SK-N-SH (cell line): ENCODE measurements at regions not wholly inside any gene's neighbourhood (a gene's known extent, or its start where the extent isn't known, plus 50 kb on each side); places are given as distances from the start of the nearest gene placed in this dataset.

Source experiments
- ELF1 ChIP-seq: IDR thresholded peaks from 2 replicates; pipeline ENCODE4 v1.4.0; 2012
- EP300 ChIP-seq, 2 experiments: IDR thresholded peaks; 2 replicates each; pipeline versions ENCODE4 v1.4.0 to v1.6.1; 2012; ENCODE audit warnings: borderline replicate concordance in 1 of 2, low read depth in 1 of 2, low read length in 1 of 2
- EZH2phosphoT487 ChIP-seq: fragments of 200-600 bp; sonication (generic); IDR thresholded peaks from 2 replicates; pipeline ENCODE4 v1.6.1; 2017; ENCODE audit warnings: low read depth, mixed run types, mild to moderate bottlenecking, antibody characterized with exemption, moderate library complexity, borderline replicate concordance
- JUND ChIP-seq: IDR thresholded peaks from 2 replicates; pipeline ENCODE4 v1.4.0; 2012
- RAD21 ChIP-seq: IDR thresholded peaks from 2 replicates; pipeline ENCODE4 v1.6.1; 2012; ENCODE audit warnings: mild to moderate bottlenecking, low read length
- RCOR1 ChIP-seq: fragments of 150-350 bp; IDR thresholded peaks from 2 replicates; pipeline ENCODE4 v1.6.1; 2017; ENCODE audit warnings: antibody characterized with exemption, low read length
- SMC3 ChIP-seq: IDR thresholded peaks from 2 replicates; pipeline ENCODE4 v1.6.1; 2012; ENCODE audit warnings: low read depth, low read length, improper control_type of control experiment
- TAF1 ChIP-seq: IDR thresholded peaks from 2 replicates; pipeline ENCODE4 v1.6.1; 2012; ENCODE audit warnings: low read depth, mild to moderate bottlenecking, low read length, moderate library complexity, borderline replicate concordance
- TEAD4 ChIP-seq: IDR thresholded peaks from 2 replicates; pipeline ENCODE4 v1.4.0; 2012; ENCODE audit warnings: mild to moderate bottlenecking, borderline replicate concordance; ENCODE audit not compliant: insufficient read depth
- TF ChIP-seq, protein P1 (sequence below): fragments of 200-600 bp; sonication (generic); IDR thresholded peaks from 2 replicates; pipeline ENCODE4 v1.6.1; 2017; ENCODE audit warnings: antibody characterized with exemption, mild to moderate bottlenecking, moderate library complexity
- TF ChIP-seq, protein P2 (sequence below): IDR thresholded peaks from 2 replicates; pipeline ENCODE4 v1.6.1; 2012; ENCODE audit warnings: mild to moderate bottlenecking, low read depth, low read length, moderate library complexity
- TF ChIP-seq, protein P3 (sequence below): IDR thresholded peaks from 2 replicates; pipeline ENCODE4; 2012
- TF ChIP-seq, protein P4 (sequence below): fragments of 150-350 bp; IDR thresholded peaks from 2 replicates; pipeline ENCODE4 v1.6.1; 2017; ENCODE audit warnings: antibody characterized with exemption, low read length, low read depth, borderline replicate concordance
- TF ChIP-seq, protein P5 (sequence below): IDR thresholded peaks from 2 replicates; pipeline ENCODE4 v1.4.0; 2012; ENCODE audit warnings: low read depth

DNA sequence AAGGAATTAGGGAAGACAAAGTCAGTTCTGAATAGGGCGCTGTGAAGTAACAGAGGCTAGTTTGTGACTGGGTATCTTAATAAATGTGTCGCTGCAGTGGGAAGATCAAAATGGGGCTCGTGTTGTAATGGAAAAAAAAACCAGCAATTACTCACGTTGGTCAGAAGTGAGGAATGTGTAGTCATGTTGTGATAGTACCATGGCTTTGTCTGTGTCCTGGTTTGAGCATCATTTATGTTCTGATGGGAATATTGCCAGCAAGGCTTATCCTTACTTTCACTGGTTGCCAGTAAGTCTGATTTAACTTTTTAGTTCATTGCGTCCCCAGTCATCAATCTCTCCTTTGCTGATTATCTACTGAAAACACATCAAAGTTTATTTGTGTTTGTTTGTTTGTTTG lies 467.6 kb downstream of the NYAP2 start:
- TF ChIP-seq RAD21 (no peak), TEAD4 (no peak), SMC3 (no peak), EZH2phosphoT487 (no peak), RCOR1 (no peak), ELF1 (no peak), TAF1 (no peak), EP300 (IDR thresholded peaks at IDR 0.05; ENCODE audit: borderline replicate concordance in 1 of 2, low read depth in 1 of 2, low read length in 1 of 2) (no peak), JUND (no peak)
- TF ChIP-seq, protein P1, sequence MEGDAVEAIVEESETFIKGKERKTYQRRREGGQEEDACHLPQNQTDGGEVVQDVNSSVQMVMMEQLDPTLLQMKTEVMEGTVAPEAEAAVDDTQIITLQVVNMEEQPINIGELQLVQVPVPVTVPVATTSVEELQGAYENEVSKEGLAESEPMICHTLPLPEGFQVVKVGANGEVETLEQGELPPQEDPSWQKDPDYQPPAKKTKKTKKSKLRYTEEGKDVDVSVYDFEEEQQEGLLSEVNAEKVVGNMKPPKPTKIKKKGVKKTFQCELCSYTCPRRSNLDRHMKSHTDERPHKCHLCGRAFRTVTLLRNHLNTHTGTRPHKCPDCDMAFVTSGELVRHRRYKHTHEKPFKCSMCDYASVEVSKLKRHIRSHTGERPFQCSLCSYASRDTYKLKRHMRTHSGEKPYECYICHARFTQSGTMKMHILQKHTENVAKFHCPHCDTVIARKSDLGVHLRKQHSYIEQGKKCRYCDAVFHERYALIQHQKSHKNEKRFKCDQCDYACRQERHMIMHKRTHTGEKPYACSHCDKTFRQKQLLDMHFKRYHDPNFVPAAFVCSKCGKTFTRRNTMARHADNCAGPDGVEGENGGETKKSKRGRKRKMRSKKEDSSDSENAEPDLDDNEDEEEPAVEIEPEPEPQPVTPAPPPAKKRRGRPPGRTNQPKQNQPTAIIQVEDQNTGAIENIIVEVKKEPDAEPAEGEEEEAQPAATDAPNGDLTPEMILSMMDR, result no peak
- TF ChIP-seq, protein P2, sequence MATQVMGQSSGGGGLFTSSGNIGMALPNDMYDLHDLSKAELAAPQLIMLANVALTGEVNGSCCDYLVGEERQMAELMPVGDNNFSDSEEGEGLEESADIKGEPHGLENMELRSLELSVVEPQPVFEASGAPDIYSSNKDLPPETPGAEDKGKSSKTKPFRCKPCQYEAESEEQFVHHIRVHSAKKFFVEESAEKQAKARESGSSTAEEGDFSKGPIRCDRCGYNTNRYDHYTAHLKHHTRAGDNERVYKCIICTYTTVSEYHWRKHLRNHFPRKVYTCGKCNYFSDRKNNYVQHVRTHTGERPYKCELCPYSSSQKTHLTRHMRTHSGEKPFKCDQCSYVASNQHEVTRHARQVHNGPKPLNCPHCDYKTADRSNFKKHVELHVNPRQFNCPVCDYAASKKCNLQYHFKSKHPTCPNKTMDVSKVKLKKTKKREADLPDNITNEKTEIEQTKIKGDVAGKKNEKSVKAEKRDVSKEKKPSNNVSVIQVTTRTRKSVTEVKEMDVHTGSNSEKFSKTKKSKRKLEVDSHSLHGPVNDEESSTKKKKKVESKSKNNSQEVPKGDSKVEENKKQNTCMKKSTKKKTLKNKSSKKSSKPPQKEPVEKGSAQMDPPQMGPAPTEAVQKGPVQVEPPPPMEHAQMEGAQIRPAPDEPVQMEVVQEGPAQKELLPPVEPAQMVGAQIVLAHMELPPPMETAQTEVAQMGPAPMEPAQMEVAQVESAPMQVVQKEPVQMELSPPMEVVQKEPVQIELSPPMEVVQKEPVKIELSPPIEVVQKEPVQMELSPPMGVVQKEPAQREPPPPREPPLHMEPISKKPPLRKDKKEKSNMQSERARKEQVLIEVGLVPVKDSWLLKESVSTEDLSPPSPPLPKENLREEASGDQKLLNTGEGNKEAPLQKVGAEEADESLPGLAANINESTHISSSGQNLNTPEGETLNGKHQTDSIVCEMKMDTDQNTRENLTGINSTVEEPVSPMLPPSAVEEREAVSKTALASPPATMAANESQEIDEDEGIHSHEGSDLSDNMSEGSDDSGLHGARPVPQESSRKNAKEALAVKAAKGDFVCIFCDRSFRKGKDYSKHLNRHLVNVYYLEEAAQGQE, result no peak
- TF ChIP-seq, protein P3, sequence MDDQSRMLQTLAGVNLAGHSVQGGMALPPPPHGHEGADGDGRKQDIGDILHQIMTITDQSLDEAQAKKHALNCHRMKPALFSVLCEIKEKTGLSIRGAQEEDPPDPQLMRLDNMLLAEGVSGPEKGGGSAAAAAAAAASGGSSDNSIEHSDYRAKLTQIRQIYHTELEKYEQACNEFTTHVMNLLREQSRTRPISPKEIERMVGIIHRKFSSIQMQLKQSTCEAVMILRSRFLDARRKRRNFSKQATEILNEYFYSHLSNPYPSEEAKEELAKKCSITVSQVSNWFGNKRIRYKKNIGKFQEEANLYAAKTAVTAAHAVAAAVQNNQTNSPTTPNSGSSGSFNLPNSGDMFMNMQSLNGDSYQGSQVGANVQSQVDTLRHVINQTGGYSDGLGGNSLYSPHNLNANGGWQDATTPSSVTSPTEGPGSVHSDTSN, result no peak
- TF ChIP-seq, protein P4, sequence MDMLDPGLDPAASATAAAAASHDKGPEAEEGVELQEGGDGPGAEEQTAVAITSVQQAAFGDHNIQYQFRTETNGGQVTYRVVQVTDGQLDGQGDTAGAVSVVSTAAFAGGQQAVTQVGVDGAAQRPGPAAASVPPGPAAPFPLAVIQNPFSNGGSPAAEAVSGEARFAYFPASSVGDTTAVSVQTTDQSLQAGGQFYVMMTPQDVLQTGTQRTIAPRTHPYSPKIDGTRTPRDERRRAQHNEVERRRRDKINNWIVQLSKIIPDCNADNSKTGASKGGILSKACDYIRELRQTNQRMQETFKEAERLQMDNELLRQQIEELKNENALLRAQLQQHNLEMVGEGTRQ, result no peak
- TF ChIP-seq, protein P5, sequence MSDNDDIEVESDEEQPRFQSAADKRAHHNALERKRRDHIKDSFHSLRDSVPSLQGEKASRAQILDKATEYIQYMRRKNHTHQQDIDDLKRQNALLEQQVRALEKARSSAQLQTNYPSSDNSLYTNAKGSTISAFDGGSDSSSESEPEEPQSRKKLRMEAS, result no peak
